GM10248 (cell line): ENCODE measurements at regions not wholly inside any gene's neighbourhood (a gene's known extent, or its start where the extent isn't known, plus 50 kb on each side); places are given as distances from the start of the nearest gene placed in this dataset.

ENCODE experiments used
- CTCF ChIA-PET: fragments of 300-600 bp; sonication (Branson Sonifier 250); formaldehyde crosslinking; extraction: SDS; loops from one replicate; lab custom pipeline; 2021; ENCODE audit warnings: antibody characterized with exemption; lab: Yijun Ruan, JAX
- POLR2A ChIA-PET: fragments of 350-650 bp; sonication (Branson Sonifier 250); formaldehyde crosslinking; extraction: SDS; loops from one replicate; lab custom pipeline; 2020; ENCODE audit warnings: antibody characterized with exemption; lab: Yijun Ruan, JAX
- DNase-seq: peaks from one replicate; pipeline ENCODE4 v3.0.0; 2012; ENCODE audit errors: extremely low spot score
- CTCF ChIP-seq: IDR thresholded peaks from 2 replicates; pipeline ENCODE4 v1.5.1; 2012; ENCODE audit warnings: mild to moderate bottlenecking, low read depth; ENCODE audit errors: extremely low read depth, missing control alignments, control extremely low read depth

DNA sequence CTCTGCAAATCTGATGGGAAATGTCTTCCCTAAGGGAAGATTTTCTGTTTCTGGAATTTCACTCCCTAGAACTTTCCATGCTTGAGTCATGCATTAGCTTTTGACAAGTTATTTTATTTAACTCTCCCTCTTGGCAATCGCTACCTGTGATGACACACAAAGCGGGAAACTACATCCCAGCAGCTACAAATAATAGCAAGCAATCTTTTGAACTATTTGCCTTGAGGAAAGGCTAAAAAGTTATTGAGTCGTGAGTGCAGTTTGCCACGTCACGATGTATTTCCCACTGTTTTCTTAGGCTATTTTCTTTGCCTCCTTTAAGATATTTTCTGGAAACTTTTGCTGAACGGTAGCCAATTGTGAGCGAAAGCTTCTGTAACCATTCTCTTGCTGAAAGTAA lies 353.3 kb upstream of the HTR2A start:
- no peak for DNase-seq
- ChIA-PET CTCF (interaction anchor here (1.3 kb wide), 1 partner anchor 16 kb away, joined by 4 read pairs; no protein-coding TSS in a partner anchor), POLR2A (no interaction called here)
- no peak for TF ChIP-seq CTCF

DNA sequence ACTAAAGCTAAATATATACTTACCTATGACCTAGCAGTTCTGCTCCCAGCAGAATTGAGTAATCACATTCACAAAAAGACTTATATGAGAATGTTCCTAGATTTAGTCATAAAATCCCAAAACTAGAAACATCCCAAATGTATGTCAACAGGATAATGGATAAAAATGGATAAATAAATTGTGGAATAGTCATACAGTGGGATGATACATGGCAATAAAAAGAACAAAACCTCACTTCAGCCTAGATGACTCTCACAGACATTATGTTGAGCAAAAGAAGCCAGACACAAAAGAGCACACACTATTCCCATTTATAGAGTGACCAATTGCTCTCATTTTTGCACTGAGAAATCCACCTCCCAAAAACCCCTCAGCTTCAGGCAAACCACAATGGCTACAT lies 352.4 kb upstream of the HTR2A start:
- CTCF ChIA-PET = interaction anchor here (1.0 to 1.3 kb wide), 2 partner anchors 15 to 138 kb away, joined by 3 to 4 read pairs; no protein-coding TSS in a partner anchor
- POLR2A ChIA-PET = no interaction called here
- DNase-seq = no peak
- no peak for TF ChIP-seq CTCF

- DNase-seq = no peak
- ChIA-PET CTCF (interaction anchor here (2.0 kb wide), 1 partner anchor 7 kb away, joined by 5 read pairs; no protein-coding TSS in a partner anchor), POLR2A (no interaction called here)
- TF ChIP-seq CTCF = no peak
Measured at GRCh38 chr13:47241446-47241845, 344.6 kb upstream of the HTR2A start.

GRCh38 chr13:47239025-47239424 lies 342.2 kb upstream of the HTR2A start:
- TF ChIP-seq CTCF = no peak
- CTCF ChIA-PET = no interaction called here
- no peak for DNase-seq
- POLR2A ChIA-PET = no interaction called here

DNA sequence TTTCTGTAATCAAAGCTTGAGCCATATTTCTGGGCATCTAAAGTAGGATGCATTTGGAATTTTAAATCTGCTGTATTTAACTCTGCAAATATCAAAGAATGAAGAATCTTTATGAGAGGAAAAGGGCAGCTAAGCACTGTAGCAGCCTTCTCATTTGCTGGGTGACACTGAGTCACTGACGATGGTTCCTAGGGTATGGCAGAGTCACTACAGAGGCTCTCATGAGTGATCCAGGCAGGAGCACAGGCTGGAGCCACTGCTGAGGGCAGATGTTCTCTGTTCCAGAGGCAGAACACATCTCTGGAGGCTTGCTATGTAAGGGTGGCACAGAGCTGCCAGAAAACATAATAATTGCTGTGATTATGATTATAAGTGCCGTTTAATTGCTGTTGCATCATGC lies 340.7 kb upstream of the HTR2A start:
- TF ChIP-seq CTCF = no peak
- POLR2A ChIA-PET = no interaction called here

DNA sequence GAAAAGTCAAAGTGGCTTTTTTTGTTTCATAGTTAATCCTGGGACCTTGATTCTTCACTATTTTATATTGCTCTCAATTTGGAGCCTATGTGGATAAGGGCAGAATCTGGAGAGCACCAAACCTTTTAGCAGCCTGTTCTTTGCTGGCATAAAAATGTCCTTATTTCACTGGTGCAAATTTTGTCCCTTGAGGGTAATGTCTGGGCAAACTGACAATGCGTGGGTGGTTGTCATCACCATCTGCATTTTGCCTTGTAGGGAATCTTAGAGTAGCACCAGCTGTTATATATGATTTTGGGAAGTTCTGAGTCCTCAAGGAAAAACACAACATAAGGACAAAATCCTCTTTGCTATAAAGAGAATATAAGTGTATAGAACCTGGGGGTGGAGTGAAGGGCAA lies 336.9 kb upstream of the HTR2A start:
- DNase-seq = no peak
- TF ChIP-seq CTCF = no peak
- ChIA-PET POLR2A (no interaction called here), CTCF (interaction anchor here (1.3 to 1.8 kb wide), 2 partner anchors 9 to 16 kb away, joined by 4 to 5 read pairs; no protein-coding TSS in a partner anchor)

More for the DNA sequence above, 340.7 kb upstream of the HTR2A start:
- CTCF ChIA-PET = no interaction called here
- DNase-seq = no peak

GRCh38 chr13:47232516-47232915 lies 335.7 kb upstream of the HTR2A start:
- no peak for TF ChIP-seq CTCF
- ChIA-PET POLR2A (no interaction called here), CTCF (no interaction called here)

More at GRCh38 chr13:47232516-47232915, 335.7 kb upstream of the HTR2A start:
- DNase-seq = no peak
